Tibial nerve (tissue), 4 donors: ENCODE measurements at regions not wholly inside any gene's neighbourhood (a gene's known extent, or its start where the extent isn't known, plus 50 kb on each side); places are given as distances from the start of the nearest gene placed in this dataset.

Experiments used
- DNase-seq, 2 donors: peaks; one replicate each; pipeline ENCODE4 v3.0.0-alpha.2; 2019; ENCODE audit warnings: low spot score in 2 of 2
- H3K27ac ChIP-seq, 4 donors: fragments of 200-600 bp; sonication (generic) in 3 of 4; one replicate each; pipeline ENCODE4 v1.5.1; 2017 to 2019; ENCODE audit warnings: mild to moderate bottlenecking in 1 of 4
- H3K27me3 ChIP-seq, 2 donors: fragments of 200-600 bp; sonication (generic) in 1 of 2; one replicate each; pipeline versions ENCODE4 v1.5.1 to v1.6.0; 2017 to 2019
- H3K36me3 ChIP-seq, 3 donors: fragments of 200-600 bp; sonication (generic); one replicate each; pipeline ENCODE4 v1.5.1; 2018 to 2019
- H3K4me1 ChIP-seq, 4 donors: fragments of 200-600 bp; sonication (generic) in 3 of 4; one replicate each; pipeline ENCODE4 v1.5.1; 2017 to 2019
- H3K4me3 ChIP-seq, 4 donors: fragments of 200-600 bp; sonication (generic) in 3 of 4; one replicate each; pipeline ENCODE4 v1.5.1; 2017 to 2019; ENCODE audit warnings: mild to moderate bottlenecking in 1 of 4, moderate library complexity in 1 of 4
- H3K9me3 ChIP-seq, 4 donors: fragments of 200-600 bp; sonication (generic) in 3 of 4; one replicate each; pipeline ENCODE4 v1.5.1; 2017 to 2019
- CTCF ChIP-seq, 5 experiments: fragments of 200-600 bp in 3 of 5; fragments of 450-650 bp in 2 of 5; sonication (generic) in 3 of 5; IDR thresholded peaks; one replicate each; pipeline ENCODE4 v1.5.1; 2016 to 2019; ENCODE audit warnings: antibody characterized with exemption in 5 of 5, mild to moderate bottlenecking in 3 of 5, moderate library complexity in 2 of 5
- EP300 ChIP-seq, 2 donors: sonication (generic); formaldehyde crosslinking; IDR thresholded peaks; one replicate each; pipeline ENCODE4 v1.6.1; 2017; ENCODE audit warnings: antibody characterized with exemption in 2 of 2, mild to moderate bottlenecking in 1 of 2
- POLR2A ChIP-seq, 2 donors: fragments of 450-650 bp; IDR thresholded peaks; one replicate each; pipeline ENCODE4 v1.6.1; 2017; ENCODE audit warnings: antibody characterized with exemption in 2 of 2, mild to moderate bottlenecking in 2 of 2, moderate library complexity in 2 of 2
- WGBS, 2 donors: methylation state at CpG; one replicate each; pipeline ENCODE4 v1.1.5; 2018; 5-methylcytosine and 5-hydroxymethylcytosine counted together

- no peaks in the 10 kb centered on the region for H3K4me1 ChIP-seq
- TF ChIP-seq POLR2A (IDR thresholded peaks at IDR 0.05), result no peak
- no peak for TF ChIP-seq EP300 (IDR thresholded peaks at IDR 0.05)
- no peak for TF ChIP-seq CTCF (IDR thresholded peaks at IDR 0.05)
- H3K27me3 ChIP-seq, result no peaks in the 10 kb centered on the region
- no peak overlapping the region for H3K4me3 ChIP-seq
- no peaks in the 10 kb centered on the region for H3K9me3 ChIP-seq
- no peak for DNase-seq
- H3K36me3 ChIP-seq, result no peaks in the 10 kb centered on the region
- no peak overlapping the region for H3K27ac ChIP-seq
- 67 to 76% methylated on average over 2 to 3 of the region's 3 CpGs for WGBS, 2 donors
These were observed 92.2 kb upstream of the SMIM23 start for GRCh38 chr5:171693412-171693811.

- WGBS, 2 donors, result 92 to 97% methylated on average over 2 of the region's 2 CpGs
- no peak overlapping the region for H3K27ac ChIP-seq
- H3K9me3 ChIP-seq, result no peaks in the 10 kb centered on the region
- no peaks in the 10 kb centered on the region for H3K27me3 ChIP-seq
- H3K36me3 ChIP-seq, result no peaks in the 10 kb centered on the region
- no peaks in the 10 kb centered on the region for H3K4me1 ChIP-seq
- no peak for TF ChIP-seq CTCF (IDR thresholded peaks at IDR 0.05)
- TF ChIP-seq EP300 (IDR thresholded peaks at IDR 0.05), result no peak
- no peak for TF ChIP-seq POLR2A (IDR thresholded peaks at IDR 0.05)
- DNase-seq, result no peak
- no peak overlapping the region for H3K4me3 ChIP-seq
These were observed 89.8 kb upstream of the SMIM23 start for GRCh38 chr5:171695804-171696203.

GRCh38 chr5:171697221-171698102, 88.2 kb upstream of the SMIM23 start:
- H3K4me1 ChIP-seq, result no peaks in the 10 kb centered on the region
- no peak for DNase-seq
- WGBS, 2 donors, result 78 to 79% methylated on average over 18 of the region's 18 CpGs
- no peaks in the 10 kb centered on the region for H3K36me3 ChIP-seq
- TF ChIP-seq POLR2A (IDR thresholded peaks at IDR 0.05), result no peak
- TF ChIP-seq CTCF (IDR thresholded peaks at IDR 0.05), result no peak
- no peak for TF ChIP-seq EP300 (IDR thresholded peaks at IDR 0.05)
- no peak overlapping the region for H3K4me3 ChIP-seq
- no peaks in the 10 kb centered on the region for H3K27me3 ChIP-seq
- H3K9me3 ChIP-seq, result no peaks in the 10 kb centered on the region
- H3K27ac ChIP-seq, result no peak overlapping the region

GRCh38 chr5:171700318-171700912, 85.2 kb upstream of the SMIM23 start:
- no peak for TF ChIP-seq POLR2A (IDR thresholded peaks at IDR 0.05)
- TF ChIP-seq CTCF (IDR thresholded peaks at IDR 0.05), result no peak
- no peak for TF ChIP-seq EP300 (IDR thresholded peaks at IDR 0.05)
- Histone ChIP-seq H3K4me3 (no peak overlapping the region), H3K27ac (no peak overlapping the region), H3K9me3 (no peaks in the 10 kb centered on the region), H3K36me3 (no peaks in the 10 kb centered on the region), H3K4me1 (no peaks in the 10 kb centered on the region), H3K27me3 (no peaks in the 10 kb centered on the region)
- 45 to 47% methylated on average over 2 of the region's 2 CpGs for WGBS, 2 donors
- DNase-seq, result no peak

GRCh38 chr5:171701100-171701541, 84.5 kb upstream of the SMIM23 start:
- no peak for TF ChIP-seq POLR2A (IDR thresholded peaks at IDR 0.05)
- TF ChIP-seq CTCF (IDR thresholded peaks at IDR 0.05), result no peak
- TF ChIP-seq EP300 (IDR thresholded peaks at IDR 0.05), result no peak
- Histone ChIP-seq H3K4me1 (no peaks in the 10 kb centered on the region), H3K36me3 (no peaks in the 10 kb centered on the region), H3K27ac (no peak overlapping the region), H3K27me3 (no peaks in the 10 kb centered on the region), H3K9me3 (no peaks in the 10 kb centered on the region), H3K4me3 (no peak overlapping the region)
- no peak for DNase-seq
- 79 to 82% methylated on average over 10 of the region's 10 CpGs for WGBS, 2 donors
